IMR-90 (cell line): ENCODE measurements at regions not wholly inside any gene's neighbourhood (a gene's known extent, or its start where the extent isn't known, plus 50 kb on each side); places are given as distances from the start of the nearest gene placed in this dataset.

Experiments used
- ATAC-seq: fragments of 200-7000 bp; cut with Tn5 transposase; 2 replicates; pipeline ENCODE4 v1.9.1; 2020; ENCODE audit warnings: low read depth, mild to moderate bottlenecking, moderate library complexity
- BruUV-seq: library from RNA; stranded (reverse); fragments of 400-500 nt; replicated peaks from 2 replicates; lab custom pipeline; 2021; lab: Mats Ljungman, UMichigan
- CTCF ChIA-PET: fragments of 300-600 bp; formaldehyde crosslinking; extraction: SDS; loops from one replicate; lab custom pipeline; 2021; ENCODE audit warnings: antibody characterized with exemption; lab: Yijun Ruan, JAX
- POLR2A ChIA-PET: fragments of 300-600 bp; sonication (Branson Sonifier 250); formaldehyde crosslinking; loops from one replicate; lab custom pipeline; 2022; ENCODE audit warnings: antibody characterized with exemption; ENCODE audit not compliant: unreplicated experiment; lab: Charles Lee
- DNase-seq: peaks from one replicate; pipeline ENCODE4 v3.0.0; 2013
- H2AFZ ChIP-seq: replicated peaks from 2 replicates; pipeline ENCODE3; 2013; ENCODE audit warnings: low read length, mild to moderate bottlenecking; ENCODE audit not compliant: poor library complexity
- H2AK5ac ChIP-seq: 2 replicates; pipeline ENCODE4 v1.6.1; 2013; ENCODE audit warnings: low read depth, low read length, inconsistent platforms
- H2AK9ac ChIP-seq: replicated peaks from 2 replicates; pipeline ENCODE3; 2013; ENCODE audit warnings: mild to moderate bottlenecking, low read depth, low read length, moderate library complexity; ENCODE audit not compliant: poor library complexity
- H2BK120ac ChIP-seq: 2 replicates; pipeline ENCODE4 v1.6.1; 2013; ENCODE audit warnings: low read depth, low read length, inconsistent platforms
- H2BK15ac ChIP-seq: 3 replicates; pipeline ENCODE4 v1.6.1; 2013; ENCODE audit warnings: low read depth, low read length, inconsistent platforms
- H2BK20ac ChIP-seq: 2 replicates; pipeline ENCODE4 v1.6.1; 2013; ENCODE audit warnings: low read depth, mild to moderate bottlenecking, inconsistent platforms, low read length, moderate library complexity
- H2BK5ac ChIP-seq: 2 replicates; pipeline ENCODE4 v1.6.1; 2013; ENCODE audit warnings: mild to moderate bottlenecking, low read depth, low read length, inconsistent platforms; ENCODE audit not compliant: poor library complexity, severe bottlenecking
- H3K14ac ChIP-seq: replicated peaks from 2 replicates; pipeline ENCODE4 v1.6.1; 2013; ENCODE audit warnings: low read depth, low read length, inconsistent platforms
- H3K18ac ChIP-seq: 2 replicates; pipeline ENCODE4 v1.6.1; 2013; ENCODE audit warnings: low read depth, low read length, control low read depth
- H3K23ac ChIP-seq: 2 replicates; pipeline ENCODE4 v1.6.1; 2013; ENCODE audit warnings: low read depth, low read length, inconsistent platforms
- H3K27ac ChIP-seq: 2 replicates; pipeline ENCODE4 v1.5.1; 2013; ENCODE audit warnings: mild to moderate bottlenecking, control low read depth, low read length; ENCODE audit not compliant: insufficient read depth
- H3K27me3 ChIP-seq: 2 replicates; pipeline ENCODE4 v1.6.1; 2013; ENCODE audit warnings: low read length; ENCODE audit not compliant: control insufficient read depth, insufficient read depth
- H3K36me3 ChIP-seq: 2 replicates; pipeline ENCODE4 v1.6.1; 2013; ENCODE audit warnings: low read length, mixed read lengths; ENCODE audit not compliant: control insufficient read depth, insufficient read depth
- H3K4ac ChIP-seq: 2 replicates; pipeline ENCODE4 v1.6.1; 2013; ENCODE audit warnings: low read depth, low read length, inconsistent platforms
- H3K4me1 ChIP-seq: 2 replicates; pipeline ENCODE4 v1.6.1; 2013; ENCODE audit warnings: low read length, mixed read lengths; ENCODE audit not compliant: control insufficient read depth, insufficient read depth
- H3K4me2 ChIP-seq: 2 replicates; pipeline ENCODE4 v1.6.1; 2013; ENCODE audit warnings: low read depth, mild to moderate bottlenecking, control low read depth, low read length, moderate library complexity
- H3K4me3 ChIP-seq: 2 replicates; pipeline ENCODE4 v1.5.1; 2013; ENCODE audit warnings: low read depth, mild to moderate bottlenecking, control low read depth, low read length, moderate library complexity; ENCODE audit not compliant: insufficient read depth
- H3K56ac ChIP-seq: 2 replicates; pipeline ENCODE4 v1.6.1; 2013; ENCODE audit warnings: low read length, inconsistent platforms; ENCODE audit not compliant: insufficient read depth; ENCODE audit errors: extremely low read depth
- H3K79me1 ChIP-seq, 2 experiments: 2 replicates each; pipeline ENCODE4 v1.6.1; 2013; ENCODE audit warnings: low read length in 2 of 2, inconsistent platforms in 1 of 2, low read depth in 1 of 2
- H3K9ac ChIP-seq: 2 replicates; pipeline ENCODE4 v1.6.1; 2013; ENCODE audit warnings: low read depth, low read length, control low read depth
- H3K9me1 ChIP-seq: 2 replicates; pipeline ENCODE4 v1.6.1; 2013; ENCODE audit warnings: low read length, inconsistent platforms; ENCODE audit not compliant: insufficient read depth
- H3K9me3 ChIP-seq: 2 replicates; pipeline ENCODE4 v1.6.1; 2013; ENCODE audit warnings: low read length; ENCODE audit not compliant: control insufficient read depth, insufficient read depth
- H4K20me1 ChIP-seq: 2 replicates; pipeline ENCODE4 v1.6.1; 2013; ENCODE audit warnings: low read length, inconsistent platforms; ENCODE audit not compliant: insufficient read depth
- H4K5ac ChIP-seq: 2 replicates; pipeline ENCODE4 v1.6.1; 2013; ENCODE audit warnings: mild to moderate bottlenecking, low read depth, low read length, control low read depth
- H4K8ac ChIP-seq, 2 experiments: 2 replicates each; pipeline ENCODE4 v1.6.1; 2013; ENCODE audit warnings: low read depth in 2 of 2, low read length in 2 of 2, control low read depth in 1 of 2, inconsistent platforms in 1 of 2
- H4K91ac ChIP-seq: 2 replicates; pipeline ENCODE4 v1.6.1; 2013; ENCODE audit warnings: low read depth, low read length, inconsistent platforms; ENCODE audit not compliant: insufficient read depth
- RCOR1 ChIP-seq: IDR thresholded peaks from 2 replicates; pipeline ENCODE4 v1.6.1; 2012; ENCODE audit warnings: mild to moderate bottlenecking, low read length, improper control_type of control experiment; ENCODE audit not compliant: insufficient replicate concordance
- WGBS, 2 experiments: methylation state at CpG; one replicate each; pipeline versions ENCODE4 v1.1.5 to v1.1.7; 2013; ENCODE audit warnings: missing lambda C conversion rate in 2 of 2; ENCODE audit not compliant: insufficient read length in 1 of 2; ENCODE audit errors: extremely low coverage in 2 of 2; 5-methylcytosine and 5-hydroxymethylcytosine counted together
- dilution Hi-C: fragments of 300-500 bp; cut with HindIII; formaldehyde crosslinking; loops from one replicate; pipeline ENCODE4 v1.14.3; 2018; ENCODE audit warnings: low sequenced_read_pairs; ENCODE audit not compliant: unreplicated experiment
- in situ Hi-C: fragments of 300-500 bp; cut with MboI; formaldehyde crosslinking; loops from 3 replicates; pipeline ENCODE4 v1.14.3; 2019; ENCODE audit warnings: low sequenced_read_pairs, inconsistent platforms, mixed read lengths
- intact Hi-C: fragments of 100-400 bp; cut with micrococcal nuclease; formaldehyde crosslinking; loops from 2 replicates; pipeline ENCODE4 v1.10.0; 2022

DNA sequence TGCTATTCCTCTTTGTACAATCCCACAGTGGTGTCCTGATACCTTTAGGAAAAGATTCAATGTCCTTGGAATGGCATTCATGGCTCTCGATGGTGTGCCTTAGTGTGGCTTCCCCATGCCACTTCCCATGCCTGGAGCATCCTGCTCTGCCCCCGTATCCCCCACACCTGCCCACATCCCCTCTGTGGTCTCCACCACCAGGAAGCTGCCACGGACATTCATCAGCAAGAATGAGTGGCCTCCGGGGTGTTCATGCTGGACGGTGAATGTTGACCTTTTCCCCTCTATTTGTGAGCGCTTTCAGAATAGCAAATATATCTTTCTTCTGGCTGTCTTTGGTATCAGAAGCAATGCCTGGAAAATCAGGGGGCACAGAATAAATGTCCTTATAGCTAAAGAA is 262.0 kb upstream of the NRP1 start:
- no peak overlapping the region for H2AK9ac ChIP-seq
- H4K5ac ChIP-seq = no peak overlapping the region
- peaks cover 3% of the 10 kb centered on the region for H3K27me3 ChIP-seq
- dilution Hi-C loops = no loop called here
- H2AK5ac ChIP-seq = no peak overlapping the region
- in situ Hi-C loops = no loop called here
- H2BK120ac ChIP-seq = no peak overlapping the region
- H3K4me2 ChIP-seq = no peak overlapping the region
- no peak overlapping the region for H4K8ac ChIP-seq
- H3K27ac ChIP-seq = no peak overlapping the region
- no peaks in the 10 kb centered on the region for H3K36me3 ChIP-seq
- no peak overlapping the region for H2AFZ ChIP-seq
- H3K79me1 ChIP-seq = no peaks in the 10 kb centered on the region
- no peak for TF ChIP-seq RCOR1
- no peak overlapping the region for H4K91ac ChIP-seq
- H3K4me3 ChIP-seq = no peak overlapping the region
- H3K4ac ChIP-seq = no peak overlapping the region
- no peak overlapping the region for H2BK20ac ChIP-seq
- H3K14ac ChIP-seq = no peak overlapping the region
- no TSS peak for BruUV-seq
- no peak for ATAC-seq
- DNase-seq = no peak
- H3K9ac ChIP-seq = no peak overlapping the region
- 100% methylated on average over 1 of the region's 6 CpGs; no CpG with 5 or more reads in 1 of the 2 experiments for whole genome bisulfite sequencing, 2 experiments
- no peak overlapping the region for H2BK15ac ChIP-seq
- no peak overlapping the region for H2BK5ac ChIP-seq
- no peaks in the 10 kb centered on the region for H4K20me1 ChIP-seq
- intact Hi-C loops = no loop called here
- H3K4me1 ChIP-seq = no peaks in the 10 kb centered on the region
- H3K56ac ChIP-seq = no peak overlapping the region
- H3K9me1 ChIP-seq = no peaks in the 10 kb centered on the region
- peaks cover 2% of the 10 kb centered on the region; the same call in 1 of the 2 replicates for H3K9me3 ChIP-seq
- ChIA-PET CTCF (no interaction called here), POLR2A (no interaction called here)
- no peak overlapping the region for H3K23ac ChIP-seq
- no peak overlapping the region for H3K18ac ChIP-seq
